Heart right ventricle (tissue), 16 donors: ENCODE measurements at regions not wholly inside any gene's neighbourhood (a gene's known extent, or its start where the extent isn't known, plus 50 kb on each side); places are given as distances from the start of the nearest gene placed in this dataset.

Experiments used
- ATAC-seq, 8 donors: fragments of 200-7000 bp; cut with Tn5 transposase; one replicate each; pipeline ENCODE4 v1.9.1; 2020; ENCODE audit warnings: mild to moderate bottlenecking in 8 of 8, moderate library complexity in 8 of 8, moderate number of reproducible peaks in 1 of 8
- DNase-seq, 2 donors: peaks; one replicate each; pipeline ENCODE4 v3.0.0-alpha.2; 2020
- H3K27ac ChIP-seq, 10 donors: fragments of 200-600 bp; sonication (generic) in 2 of 10; one replicate each; pipeline versions ENCODE4 v1.5.0 to v1.8.0; 2020 to 2022; ENCODE audit warnings: mild to moderate bottlenecking in 3 of 10
- H3K27me3 ChIP-seq, 7 donors: fragments of 200-600 bp; one replicate each; pipeline ENCODE4 v1.8.0; 2021 to 2022; ENCODE audit warnings: mild to moderate bottlenecking in 2 of 7
- H3K36me3 ChIP-seq, 9 donors: fragments of 200-600 bp; sonication (generic) in 1 of 9; one replicate each; pipeline versions ENCODE4 v1.5.0 to v1.8.0; 2020 to 2022; ENCODE audit warnings: mild to moderate bottlenecking in 2 of 9
- H3K4me1 ChIP-seq, 9 donors: fragments of 200-600 bp; sonication (generic) in 1 of 9; one replicate each; pipeline versions ENCODE4 v1.5.0 to v1.8.0; 2020 to 2022; ENCODE audit warnings: mild to moderate bottlenecking in 4 of 9
- H3K4me3 ChIP-seq, 10 donors: fragments of 200-600 bp; sonication (generic) in 2 of 10; one replicate each; pipeline versions ENCODE4 v1.5.0 to v1.8.0; 2020 to 2022; ENCODE audit warnings: mild to moderate bottlenecking in 7 of 10, moderate library complexity in 2 of 10
- H3K9me3 ChIP-seq, 11 donors: fragments of 200-600 bp in 10 of 11; sonication (generic) in 2 of 11; one replicate each; pipeline versions ENCODE4 v1.5.0 to v1.8.0; 2013 to 2022; ENCODE audit warnings: mild to moderate bottlenecking in 2 of 11, control low read depth in 1 of 11, moderate library complexity in 1 of 11
- CTCF ChIP-seq, 9 donors: fragments of 200-600 bp; sonication (generic) in 2 of 9; IDR thresholded peaks; one replicate each; pipeline versions ENCODE4 v1.5.0 to v1.8.0; 2021 to 2022; ENCODE audit warnings: antibody characterized with exemption in 9 of 9, mild to moderate bottlenecking in 5 of 9, moderate library complexity in 1 of 9
- whole genome bisulfite sequencing, 2 donors: extraction: QIAGEN DNeasy Blood & Tissue Kit; methylation state at CpG; one replicate each; pipeline ENCODE4 v1.1.7; 2013; ENCODE audit warnings: inconsistent platforms in 1 of 2; 5-methylcytosine and 5-hydroxymethylcytosine counted together
- intact Hi-C, 10 donors: fragments of 100-400 bp; cut with DNase I; formaldehyde crosslinking; loops; one replicate each; pipeline versions ENCODE4 v1.11.1 to v1.14.2; 2022
- donor health status: Arrhythmogenic right ventricular cardiomyopathy.
- donor health status: ischemic (EF 13 %, LVEDD 7.1; RV severe dilation, severe dysfunction).
- donor health status: healthy with polysubstance abuse.
- donor health status: DM: no; HTN: yes; CAD: no.
- donor health status: DM: no; HTN: no; CAD: no.
- donor health status: ischemic (EF 25% LVEDD 6.9; RV normal size, moderate dysfunction).
- donor health status: ischemic (EF 25% LVEDD 5.7; RV mildly dilated, moderate dysfunction).
- donor health status: healthy.
- donor health status: DM: yes; HTN: yes; CAD: no.
- donor health status: Ischemic cardiomyopathy.
- donor health status: ischemic (EF 35%, LVEDD 5.7; RV mildly dilated, moderate dysfunction).
- donor health status: nonischemic (EF 11% LVEDD 7.7; RV severe dilation, severe dysfunction).
- donor health status: DM: yes; HTN: yes; CAD: no.
- donor health status: PGD.
- donor health status: ischemic (EF 29% LVEDD 5.4; RV normal size, mild dysfunction).
- donor health status: nonischemic (EF 23%, LVEDD 6.1; RV moderate dilation, normal function).

- intact Hi-C loops = no loop called here
- Histone ChIP-seq H3K27ac (no peak overlapping the region), H3K4me3 (no peak overlapping the region), H3K4me1 (peaks cover 0 to 18% (median 0%) of the 10 kb centered on the region in 9 donors), H3K36me3 (no peaks in the 10 kb centered on the region), H3K27me3 (peaks cover 0 to 7% (median 0%) of the 10 kb centered on the region in 7 donors), H3K9me3 (no peaks in the 10 kb centered on the region)
- no peak for TF ChIP-seq CTCF (IDR thresholded peaks at IDR 0.05)
- no peak for ATAC-seq
- no peak for DNase-seq
Measured at GRCh38 chr3:65109966-65110500, 422.2 kb upstream of the ADAMTS9 start.

GRCh38 chr3:65107174-65107573 lies 419.4 kb upstream of the ADAMTS9 start:
- no peak for TF ChIP-seq CTCF (IDR thresholded peaks at IDR 0.05)
- ATAC-seq (peak in 2 of 8 donors; percentile 34 to 65), DNase-seq (no peak)
- Histone ChIP-seq H3K27ac (no peak overlapping the region), H3K36me3 (no peaks in the 10 kb centered on the region), H3K4me3 (no peak overlapping the region), H3K9me3 (no peaks in the 10 kb centered on the region), H3K27me3 (peaks cover 0 to 7% (median 0%) of the 10 kb centered on the region in 7 donors), H3K4me1 (peaks cover 0 to 13% (median 0%) of the 10 kb centered on the region in 9 donors)
- WGBS, 2 donors = 31 to 47% methylated on average over 5 of the region's 5 CpGs
- intact Hi-C loops = no loop called here

GRCh38 chr3:65101450-65101849 lies 413.6 kb upstream of the ADAMTS9 start:
- Histone ChIP-seq H3K4me1 (peaks cover 0 to 5% (median 0%) of the 10 kb centered on the region in 9 donors), H3K27ac (no peak overlapping the region), H3K9me3 (no peaks in the 10 kb centered on the region), H3K27me3 (peaks cover 0 to 7% (median 0%) of the 10 kb centered on the region in 7 donors), H3K36me3 (no peaks in the 10 kb centered on the region), H3K4me3 (no peak overlapping the region)
- intact Hi-C loops = no loop called here
- no peak for ATAC-seq
- DNase-seq = no peak
- 29% methylated on average over 1 of the region's 1 CpG for WGBS, 2 donors
- TF ChIP-seq CTCF (IDR thresholded peaks at IDR 0.05) = no peak

- H3K4me1 ChIP-seq = peaks cover 0 to 5% (median 0%) of the 10 kb centered on the region in 9 donors
- no peaks in the 10 kb centered on the region for H3K9me3 ChIP-seq
- H3K27ac ChIP-seq = no peak overlapping the region
- no peak for TF ChIP-seq CTCF (IDR thresholded peaks at IDR 0.05)
- no peaks in the 10 kb centered on the region for H3K27me3 ChIP-seq
- intact Hi-C loops = no loop called here
- H3K36me3 ChIP-seq = no peaks in the 10 kb centered on the region
- 91 to 95% methylated on average over 5 of the region's 5 CpGs for WGBS, 2 donors
- H3K4me3 ChIP-seq = no peak overlapping the region
- ATAC-seq (no peak), DNase-seq (no peak)
Measured at GRCh38 chr3:65098400-65098799, 410.6 kb upstream of the ADAMTS9 start.
